Neural progenitor cell (in vitro differentiated cells): ENCODE measurements at regions not wholly inside any gene's neighbourhood (a gene's known extent, or its start where the extent isn't known, plus 50 kb on each side); places are given as distances from the start of the nearest gene placed in this dataset.
"Not testable (repeated sequence)": the region's sequence is repeated elsewhere in the genome, so short reads cannot be mapped to it uniquely, and the experiment has no call there.

Experiments
- DNase-seq: peaks from one replicate; pipeline ENCODE4 v3.0.0-alpha.2; 2016; ENCODE audit warnings: low spot score
- H2AFZ ChIP-seq: fragments of 200-600 bp; sonication (generic); replicated peaks from 2 replicates; pipeline ENCODE4 v1.6.1; 2016; ENCODE audit warnings: antibody characterized with exemption
- H3F3A ChIP-seq: fragments of 200-600 bp; sonication (generic); 2 replicates; pipeline ENCODE4 v1.6.1; 2016; ENCODE audit warnings: antibody characterized with exemption, low read depth
- H3K27ac ChIP-seq: fragments of 200-600 bp; sonication (generic); 2 replicates; pipeline ENCODE4 v1.5.1; 2016; ENCODE audit warnings: mild to moderate bottlenecking
- H3K27me3 ChIP-seq: fragments of 200-600 bp; sonication (generic); 2 replicates; pipeline ENCODE4 v1.6.1; 2016; ENCODE audit warnings: mild to moderate bottlenecking, moderate library complexity
- H3K36me3 ChIP-seq: fragments of 200-600 bp; sonication (generic); 2 replicates; pipeline ENCODE4 v1.5.1; 2016
- H3K4me1 ChIP-seq: fragments of 200-600 bp; sonication (generic); 2 replicates; pipeline ENCODE4 v1.6.1; 2016; ENCODE audit warnings: mixed run types
- H3K4me2 ChIP-seq: fragments of 200-600 bp; sonication (generic); 2 replicates; pipeline ENCODE4 v1.6.1; 2016
- H3K4me3 ChIP-seq: fragments of 200-600 bp; sonication (generic); 2 replicates; pipeline ENCODE4 v1.5.1; 2016
- H3K79me2 ChIP-seq: fragments of 200-600 bp; sonication (generic); 2 replicates; pipeline ENCODE4 v1.6.1; 2016; ENCODE audit warnings: low read depth
- H3K9ac ChIP-seq: fragments of 200-600 bp; sonication (generic); 2 replicates; pipeline ENCODE4 v1.6.1; 2016
- H3K9me3 ChIP-seq: fragments of 200-600 bp; sonication (generic); 2 replicates; pipeline ENCODE4 v1.5.1; 2016; ENCODE audit warnings: low read depth
- H4K20me1 ChIP-seq: fragments of 200-600 bp; sonication (generic); 2 replicates; pipeline ENCODE4 v1.6.1; 2016; ENCODE audit warnings: low read depth
- H3K27ac Mint-ChIP-seq: 3 replicates; pipeline ENCODE4 v1.8.0; 2021; ENCODE audit warnings: mixed read lengths
- H3K27me3 Mint-ChIP-seq: 2 replicates; pipeline ENCODE4 v1.8.0; 2022; ENCODE audit warnings: low read depth, mild to moderate bottlenecking, inconsistent platforms, moderate library complexity, mixed read lengths; ENCODE audit not compliant: insufficient read depth
- H3K36me3 Mint-ChIP-seq: 3 replicates; pipeline ENCODE4 v1.8.0; 2021; ENCODE audit warnings: mixed read lengths
- H3K4me1 Mint-ChIP-seq: 3 replicates; pipeline ENCODE4 v1.8.0; 2021; ENCODE audit warnings: mixed read lengths
- H3K4me3 Mint-ChIP-seq: 3 replicates; pipeline ENCODE4 v1.8.0; 2021; ENCODE audit warnings: mild to moderate bottlenecking, moderate library complexity, mixed read lengths
- H3K9me3 Mint-ChIP-seq: 3 replicates; pipeline ENCODE4 v1.8.0; 2020; ENCODE audit warnings: mixed read lengths
- EZH2 ChIP-seq: fragments of 200-600 bp; sonication (generic); IDR thresholded peaks from 2 replicates; pipeline ENCODE4 v1.6.1; 2017; ENCODE audit warnings: antibody characterized with exemption, mild to moderate bottlenecking, moderate library complexity
- EZH2phosphoT487 ChIP-seq: fragments of 200-600 bp; sonication (generic); IDR thresholded peaks from 2 replicates; pipeline ENCODE4 v1.6.1; 2017; ENCODE audit warnings: antibody characterized with exemption
- TF ChIP-seq, protein P1 (sequence below): fragments of 200-600 bp; sonication (generic); IDR thresholded peaks from 2 replicates; pipeline ENCODE4 v1.5.1; 2017; ENCODE audit warnings: antibody characterized with exemption, mild to moderate bottlenecking

DNA sequence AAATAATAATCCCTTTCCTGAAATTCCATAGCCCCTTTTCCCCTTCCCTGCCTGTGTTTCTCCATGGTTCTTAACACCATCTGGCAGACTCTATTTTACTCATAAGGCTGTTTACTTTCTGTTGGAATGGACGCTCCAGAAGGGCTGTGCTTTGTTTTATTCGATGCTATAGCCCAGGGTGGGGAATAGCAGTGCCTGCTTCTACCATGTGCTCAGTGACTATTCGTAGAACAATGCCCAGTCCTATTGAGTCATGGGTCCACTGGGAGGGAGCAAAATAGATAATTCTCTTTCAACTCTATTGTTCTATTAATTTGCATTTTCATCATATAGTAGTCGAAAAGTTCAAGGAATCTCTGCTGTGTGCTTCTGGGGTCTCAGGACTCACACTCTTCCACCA is 565.1 kb downstream of the C6orf118 start:
- no peaks in the 10 kb centered on the region for H3K9me3 ChIP-seq
- no peak overlapping the region for H3K27ac ChIP-seq
- no peak overlapping the region for H3K4me3 Mint-ChIP-seq
- H3K4me1 ChIP-seq: no peaks in the 10 kb centered on the region
- no peaks in the 10 kb centered on the region for H3F3A ChIP-seq
- H3K9me3 Mint-ChIP-seq: peaks cover 9% of the 10 kb centered on the region
- H3K36me3 ChIP-seq: no peaks in the 10 kb centered on the region
- no peaks in the 10 kb centered on the region for H3K36me3 Mint-ChIP-seq
- H3K79me2 ChIP-seq: no peaks in the 10 kb centered on the region
- H3K4me2 ChIP-seq: no peak overlapping the region
- no peak overlapping the region for H2AFZ ChIP-seq
- no peaks in the 10 kb centered on the region for H4K20me1 ChIP-seq
- no peaks in the 10 kb centered on the region for H3K27me3 ChIP-seq
- no peak overlapping the region for H3K27ac Mint-ChIP-seq
- H3K4me3 ChIP-seq: no peak overlapping the region
- H3K9ac ChIP-seq: no peak overlapping the region
- peaks cover 2% of the 10 kb centered on the region for H3K27me3 Mint-ChIP-seq
- no peak for DNase-seq
- TF ChIP-seq EZH2 (no peak), EZH2phosphoT487 (no peak)
- TF ChIP-seq, protein P1, sequence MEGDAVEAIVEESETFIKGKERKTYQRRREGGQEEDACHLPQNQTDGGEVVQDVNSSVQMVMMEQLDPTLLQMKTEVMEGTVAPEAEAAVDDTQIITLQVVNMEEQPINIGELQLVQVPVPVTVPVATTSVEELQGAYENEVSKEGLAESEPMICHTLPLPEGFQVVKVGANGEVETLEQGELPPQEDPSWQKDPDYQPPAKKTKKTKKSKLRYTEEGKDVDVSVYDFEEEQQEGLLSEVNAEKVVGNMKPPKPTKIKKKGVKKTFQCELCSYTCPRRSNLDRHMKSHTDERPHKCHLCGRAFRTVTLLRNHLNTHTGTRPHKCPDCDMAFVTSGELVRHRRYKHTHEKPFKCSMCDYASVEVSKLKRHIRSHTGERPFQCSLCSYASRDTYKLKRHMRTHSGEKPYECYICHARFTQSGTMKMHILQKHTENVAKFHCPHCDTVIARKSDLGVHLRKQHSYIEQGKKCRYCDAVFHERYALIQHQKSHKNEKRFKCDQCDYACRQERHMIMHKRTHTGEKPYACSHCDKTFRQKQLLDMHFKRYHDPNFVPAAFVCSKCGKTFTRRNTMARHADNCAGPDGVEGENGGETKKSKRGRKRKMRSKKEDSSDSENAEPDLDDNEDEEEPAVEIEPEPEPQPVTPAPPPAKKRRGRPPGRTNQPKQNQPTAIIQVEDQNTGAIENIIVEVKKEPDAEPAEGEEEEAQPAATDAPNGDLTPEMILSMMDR: no peak
- H3K4me1 Mint-ChIP-seq: no peaks in the 10 kb centered on the region

DNA sequence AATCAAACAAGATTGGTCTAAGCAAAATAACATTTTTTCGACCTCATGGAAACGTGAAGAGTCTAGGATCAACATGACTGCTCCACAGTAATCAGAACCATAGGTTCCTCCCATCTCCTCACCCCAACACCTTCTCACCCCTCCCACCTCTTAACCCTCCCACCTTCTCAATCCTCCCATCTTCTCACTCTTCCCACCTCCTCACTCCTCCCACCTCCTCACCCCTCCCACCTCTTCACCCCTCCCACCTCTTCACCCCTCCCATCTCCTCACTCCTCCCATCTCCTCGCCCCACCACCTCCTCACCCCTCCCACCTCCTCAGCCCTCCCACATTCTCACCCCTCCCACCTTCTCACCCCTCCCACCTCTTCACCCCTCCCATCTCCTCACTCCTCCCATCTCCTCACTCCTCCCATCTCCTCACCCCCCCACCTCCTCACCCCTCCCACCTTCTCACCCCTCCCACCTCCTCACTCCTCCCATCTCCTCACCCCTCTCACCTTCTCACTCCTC is 567.4 kb downstream of the C6orf118 start:
- no peak for DNase-seq
- no peak overlapping the region for H3K4me3 ChIP-seq
- no peak overlapping the region for H3K4me2 ChIP-seq
- H3K27ac ChIP-seq: no peak overlapping the region
- H3K27me3 Mint-ChIP-seq: peaks cover 2% of the 10 kb centered on the region
- H3K4me1 Mint-ChIP-seq: no peaks in the 10 kb centered on the region
- no peaks in the 10 kb centered on the region for H3K79me2 ChIP-seq
- H3K27ac Mint-ChIP-seq: no peak overlapping the region
- no peaks in the 10 kb centered on the region for H4K20me1 ChIP-seq
- H3K9me3 ChIP-seq: no peaks in the 10 kb centered on the region
- H3K4me1 ChIP-seq: no peaks in the 10 kb centered on the region
- no peaks in the 10 kb centered on the region for H3K27me3 ChIP-seq
- peaks cover 14% of the 10 kb centered on the region for H3K9me3 Mint-ChIP-seq
- H3K36me3 ChIP-seq: no peaks in the 10 kb centered on the region
- TF ChIP-seq, protein P1: no peak
- no peak for TF ChIP-seq EZH2
- no peak for TF ChIP-seq EZH2phosphoT487
- H2AFZ ChIP-seq: no peak overlapping the region
- H3K36me3 Mint-ChIP-seq: no peaks in the 10 kb centered on the region
- no peak overlapping the region for H3K4me3 Mint-ChIP-seq
- no peak overlapping the region for H3K9ac ChIP-seq
- H3F3A ChIP-seq: no peaks in the 10 kb centered on the region

DNA sequence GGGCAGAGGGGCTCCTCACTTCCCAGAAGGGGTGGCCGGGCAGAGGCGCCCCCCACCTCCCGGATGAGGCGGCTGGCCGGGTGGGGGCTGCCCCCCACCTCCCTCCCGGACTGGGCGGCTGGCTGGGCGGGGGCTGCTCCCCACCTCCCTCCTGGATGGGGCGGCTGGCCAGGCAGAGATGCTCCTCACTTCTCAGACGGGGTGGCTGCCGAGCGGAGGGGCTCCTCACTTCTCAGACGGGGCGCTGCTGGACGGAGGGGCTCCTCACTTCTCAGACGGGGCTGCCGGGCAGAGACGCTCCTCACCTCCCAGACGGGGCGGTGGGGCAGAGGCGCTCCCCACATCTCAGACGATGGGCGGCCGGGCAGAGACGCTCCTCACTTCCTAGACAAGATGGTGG is 573.3 kb downstream of the C6orf118 start:
- H3K9me3 Mint-ChIP-seq: peaks cover 13% of the 10 kb centered on the region

DNA sequence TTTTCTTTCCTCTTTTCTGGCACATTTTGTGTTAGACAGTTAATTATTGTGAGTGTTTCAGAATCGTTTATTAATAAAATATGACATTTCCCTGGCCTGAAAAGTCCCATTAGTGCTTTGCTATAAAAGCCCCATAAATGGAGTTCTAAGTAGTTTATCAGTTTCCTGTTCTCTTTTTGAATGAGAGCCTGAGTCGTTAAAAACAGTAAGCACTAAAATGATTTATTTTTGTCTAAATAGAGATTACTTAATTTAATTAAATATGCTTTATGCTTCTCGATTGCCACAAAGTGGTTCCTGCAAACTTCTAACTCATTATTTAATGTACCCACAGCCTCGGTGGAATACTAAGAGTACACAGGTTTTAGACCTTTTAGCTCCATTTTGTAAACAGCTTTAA is 577.9 kb downstream of the C6orf118 start:
- Mint-ChIP-seq H3K36me3 (peaks cover 4% of the 10 kb centered on the region), H3K4me1 (no peaks in the 10 kb centered on the region), H3K9me3 (peaks cover 8% of the 10 kb centered on the region), H3K27me3 (peaks cover 5% of the 10 kb centered on the region), H3K27ac (no peak overlapping the region), H3K4me3 (no peak overlapping the region)
- no peak overlapping the region for H3K4me3 ChIP-seq
- H3K9ac ChIP-seq: no peak overlapping the region
- H3K4me1 ChIP-seq: no peaks in the 10 kb centered on the region
- TF ChIP-seq, protein P1: no peak
- no peak for TF ChIP-seq EZH2phosphoT487
- no peak for TF ChIP-seq EZH2
- H3K4me2 ChIP-seq: no peak overlapping the region
- H2AFZ ChIP-seq: no peak overlapping the region
- H3K27ac ChIP-seq: no peak overlapping the region
- H3K27me3 ChIP-seq: no peaks in the 10 kb centered on the region
- H3K9me3 ChIP-seq: no peaks in the 10 kb centered on the region
- H3F3A ChIP-seq: no peaks in the 10 kb centered on the region
- H4K20me1 ChIP-seq: no peaks in the 10 kb centered on the region
- no peaks in the 10 kb centered on the region for H3K79me2 ChIP-seq
- H3K36me3 ChIP-seq: no peaks in the 10 kb centered on the region
- no peak for DNase-seq

More for the DNA sequence above, 573.3 kb downstream of the C6orf118 start:
- DNase-seq, H3K4me3 Mint-ChIP-seq, H3K9me3 ChIP-seq, H3K9ac ChIP-seq, H3K36me3 ChIP-seq, H3K4me3 ChIP-seq, H3F3A ChIP-seq, H4K20me1 ChIP-seq, H3K4me1 Mint-ChIP-seq, H3K4me1 ChIP-seq, H3K27me3 ChIP-seq, H3K79me2 ChIP-seq, H2AFZ ChIP-seq, H3K27me3 Mint-ChIP-seq, H3K36me3 Mint-ChIP-seq, H3K27ac Mint-ChIP-seq, H3K27ac ChIP-seq, H3K4me2 ChIP-seq: not testable (repeated sequence)
